ENCODE measurements at regions not wholly inside any gene's neighbourhood (a gene's known extent, or its start where the extent isn't known, plus 50 kb on each side); places are given as distances from the start of the nearest gene placed in this dataset.

- Histone ChIP-seq H3K4me3 (IDR thresholded peaks at IDR 0.05; ENCODE audit: insufficient read depth, low read depth, low read length) (no peak overlapping the region), H3K27ac (no peak overlapping the region), H3K9ac (no peak overlapping the region), H3K4me1 (ENCODE audit: low read depth, poor library complexity, severe bottlenecking) (no peaks in the 10 kb centered on the region), H3K36me3 (ENCODE audit: insufficient read depth) (no peaks in the 10 kb centered on the region), H4K20me1 (ENCODE audit: insufficient read depth) (no peaks in the 10 kb centered on the region), H3K27me3 (ENCODE audit: insufficient read depth, low read depth) (no peaks in the 10 kb centered on the region), H3K4me2 (no peak overlapping the region), H3K79me2 (ENCODE audit: insufficient read depth, low read depth) (no peaks in the 10 kb centered on the region), H2AFZ (ENCODE audit: low read depth) (no peak overlapping the region)
- no peak for TF ChIP-seq CTCF (conservative IDR thresholded peaks at IDR 0.05; ENCODE audit: low read depth, low read length)
These were observed 140.2 kb downstream of the HSD17B3 start for GRCh38 chr9:96161819-96162218.

- Histone ChIP-seq H3K36me3 (ENCODE audit: insufficient read depth) (no peaks in the 10 kb centered on the region), H3K4me2 (no peak overlapping the region), H3K4me3 (IDR thresholded peaks at IDR 0.05; ENCODE audit: insufficient read depth, low read depth, low read length) (no peak overlapping the region), H3K9ac (no peak overlapping the region), H2AFZ (ENCODE audit: low read depth) (no peak overlapping the region), H3K4me1 (ENCODE audit: low read depth, poor library complexity, severe bottlenecking) (no peaks in the 10 kb centered on the region), H3K79me2 (ENCODE audit: insufficient read depth, low read depth) (no peaks in the 10 kb centered on the region), H3K27ac (no peak overlapping the region), H4K20me1 (ENCODE audit: insufficient read depth) (no peaks in the 10 kb centered on the region), H3K27me3 (ENCODE audit: insufficient read depth, low read depth) (no peaks in the 10 kb centered on the region)
- TF ChIP-seq CTCF (conservative IDR thresholded peaks at IDR 0.05; ENCODE audit: low read depth, low read length) = no peak
These were observed 141.1 kb downstream of the HSD17B3 start for GRCh38 chr9:96160866-96161265.

DNA sequence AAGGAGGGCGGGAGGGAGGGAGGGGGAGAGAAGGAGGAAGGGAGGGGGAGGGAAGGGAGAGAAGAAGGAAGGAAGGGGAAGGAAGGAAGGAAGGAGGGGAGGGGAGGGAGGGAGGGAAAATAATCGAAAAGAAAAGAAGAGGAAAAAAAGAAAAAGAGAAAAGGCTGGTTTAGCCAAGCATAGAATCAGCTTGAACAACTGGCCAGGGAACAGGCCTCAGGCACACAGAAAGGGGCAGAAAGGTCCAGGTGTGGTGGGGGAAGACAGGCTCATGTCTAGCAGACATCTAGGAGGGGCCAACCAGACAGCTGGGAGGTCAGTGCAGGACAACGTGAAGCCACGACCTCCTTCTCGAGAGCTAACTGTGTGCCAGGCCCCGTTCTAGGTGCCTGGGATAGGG lies 141.8 kb downstream of the HSD17B3 start:
- Histone ChIP-seq H2AFZ (ENCODE audit: low read depth) (no peak overlapping the region), H3K4me1 (ENCODE audit: low read depth, poor library complexity, severe bottlenecking) (no peaks in the 10 kb centered on the region), H3K27me3 (ENCODE audit: insufficient read depth, low read depth) (no peaks in the 10 kb centered on the region), H3K36me3 (ENCODE audit: insufficient read depth) (no peaks in the 10 kb centered on the region), H3K4me3 (IDR thresholded peaks at IDR 0.05; ENCODE audit: insufficient read depth, low read depth, low read length) (no peak overlapping the region), H3K4me2 (no peak overlapping the region), H3K9ac (no peak overlapping the region), H4K20me1 (ENCODE audit: insufficient read depth) (no peaks in the 10 kb centered on the region), H3K79me2 (ENCODE audit: insufficient read depth, low read depth) (no peaks in the 10 kb centered on the region), H3K27ac (no peak overlapping the region)
- no peak for TF ChIP-seq CTCF (conservative IDR thresholded peaks at IDR 0.05; ENCODE audit: low read depth, low read length)

- no peak overlapping the region for H3K9ac ChIP-seq
- no peak overlapping the region for H2AFZ ChIP-seq (ENCODE audit: low read depth)
- no peaks in the 10 kb centered on the region for H3K79me2 ChIP-seq (ENCODE audit: insufficient read depth, low read depth)
- TF ChIP-seq CTCF (conservative IDR thresholded peaks at IDR 0.05; ENCODE audit: low read depth, low read length) = no peak
- no peak overlapping the region for H3K4me2 ChIP-seq
- H3K4me3 ChIP-seq (IDR thresholded peaks at IDR 0.05; ENCODE audit: insufficient read depth, low read depth, low read length) = no peak overlapping the region
- no peak overlapping the region for H3K27ac ChIP-seq
- no peaks in the 10 kb centered on the region for H3K4me1 ChIP-seq (ENCODE audit: low read depth, poor library complexity, severe bottlenecking)
- H3K27me3 ChIP-seq (ENCODE audit: insufficient read depth, low read depth) = no peaks in the 10 kb centered on the region
- H3K36me3 ChIP-seq (ENCODE audit: insufficient read depth) = no peaks in the 10 kb centered on the region
- no peaks in the 10 kb centered on the region for H4K20me1 ChIP-seq (ENCODE audit: insufficient read depth)
These were observed 142.4 kb downstream of the HSD17B3 start for GRCh38 chr9:96159596-96159995.

Data from KMS-11 (cell line).